RWPE2 (cell line): ENCODE measurements at regions not wholly inside any gene's neighbourhood (a gene's known extent, or its start where the extent isn't known, plus 50 kb on each side); places are given as distances from the start of the nearest gene placed in this dataset.
"Not testable (repeated sequence)": the region's sequence is repeated elsewhere in the genome, so short reads cannot be mapped to it uniquely, and the experiment has no call there.

Source experiments
- ATAC-seq: fragments of 200-7000 bp; cut with Tn5 transposase; 3 replicates; pipeline ENCODE4 v1.9.1; 2021; ENCODE audit warnings: low read depth
- DNase-seq: peaks from one replicate; pipeline ENCODE4 v3.0.0-alpha.2; 2020; ENCODE audit warnings: low spot score
- H3K27ac ChIP-seq: fragments of 450-650 bp; 2 replicates; pipeline ENCODE4 v1.5.1; 2017; ENCODE audit warnings: mild to moderate bottlenecking; ENCODE audit not compliant: poor library complexity, severe bottlenecking
- H3K27me3 ChIP-seq: fragments of 250-450 bp; sonication (Bioruptor Pico); 2 replicates; pipeline ENCODE4 v1.5.1; 2021; ENCODE audit warnings: mild to moderate bottlenecking, moderate library complexity; ENCODE audit not compliant: insufficient read depth, poor library complexity, severe bottlenecking
- H3K36me3 ChIP-seq: fragments of 250-450 bp; sonication (Bioruptor Pico); 2 replicates; pipeline ENCODE4 v1.5.1; 2020; ENCODE audit warnings: low read depth, mild to moderate bottlenecking, moderate library complexity
- H3K4me1 ChIP-seq: fragments of 250-450 bp; sonication (Bioruptor Pico); 2 replicates; pipeline ENCODE4 v1.5.1; 2021; ENCODE audit warnings: mild to moderate bottlenecking, moderate library complexity; ENCODE audit not compliant: insufficient read depth, poor library complexity, severe bottlenecking
- H3K4me3 ChIP-seq: fragments of 250-450 bp; sonication (Bioruptor Pico); 2 replicates; pipeline ENCODE4 v1.5.1; 2021; ENCODE audit warnings: mild to moderate bottlenecking, moderate library complexity; ENCODE audit not compliant: severe bottlenecking
- H3K9me3 ChIP-seq: fragments of 250-450 bp; sonication (Bioruptor Pico); 2 replicates; pipeline ENCODE4 v1.5.1; 2021; ENCODE audit warnings: mild to moderate bottlenecking, moderate library complexity; ENCODE audit not compliant: severe bottlenecking
- CTCF ChIP-seq: fragments of 450-650 bp; IDR thresholded peaks from one replicate; pipeline ENCODE4 v1.5.1; 2017; ENCODE audit warnings: mild to moderate bottlenecking, moderate library complexity; ENCODE audit not compliant: poor library complexity, severe bottlenecking

- H3K36me3 ChIP-seq = no peaks in the 10 kb centered on the region
- no peak overlapping the region for H3K4me3 ChIP-seq
- H3K9me3 ChIP-seq = peaks cover 2% of the 10 kb centered on the region
- no peak overlapping the region for H3K27ac ChIP-seq
- H3K4me1 ChIP-seq = no peaks in the 10 kb centered on the region
- no peak for ATAC-seq
- peaks cover 6% of the 10 kb centered on the region for H3K27me3 ChIP-seq
- DNase-seq = no peak
- no peak for TF ChIP-seq CTCF
These were observed 232.3 kb upstream of the ANKH start for GRCh38 chr5:15103864-15104263.

GRCh38 chr5:15103130-15103529, 231.6 kb upstream of the ANKH start:
- TF ChIP-seq CTCF = no peak
- no peak overlapping the region for H3K4me3 ChIP-seq
- H3K27me3 ChIP-seq = peaks cover 6% of the 10 kb centered on the region
- H3K4me1 ChIP-seq = no peaks in the 10 kb centered on the region
- no peak overlapping the region for H3K27ac ChIP-seq
- ATAC-seq (no peak), DNase-seq (no peak)
- peaks cover 2% of the 10 kb centered on the region for H3K9me3 ChIP-seq
- no peaks in the 10 kb centered on the region for H3K36me3 ChIP-seq

GRCh38 chr5:15097552-15097951, 226.0 kb upstream of the ANKH start:
- peaks cover 2% of the 10 kb centered on the region for H3K9me3 ChIP-seq
- ATAC-seq = no peak
- DNase-seq = no peak
- no peak overlapping the region for H3K27ac ChIP-seq
- no peak for TF ChIP-seq CTCF
- H3K27me3 ChIP-seq = peaks cover 11% of the 10 kb centered on the region
- no peaks in the 10 kb centered on the region for H3K36me3 ChIP-seq
- no peaks in the 10 kb centered on the region for H3K4me1 ChIP-seq
- H3K4me3 ChIP-seq = no peak overlapping the region

GRCh38 chr5:15096686-15097085, 225.1 kb upstream of the ANKH start:
- not testable (repeated sequence) for H3K4me1 ChIP-seq, DNase-seq, H3K36me3 ChIP-seq, H3K27ac ChIP-seq, H3K4me3 ChIP-seq, H3K9me3 ChIP-seq, ATAC-seq
- peaks cover 11% of the 10 kb centered on the region for H3K27me3 ChIP-seq

GRCh38 chr5:15092801-15093200, 221.2 kb upstream of the ANKH start:
- no peak overlapping the region for H3K27ac ChIP-seq
- no peak overlapping the region for H3K4me3 ChIP-seq
- H3K4me1 ChIP-seq = no peaks in the 10 kb centered on the region
- no peaks in the 10 kb centered on the region for H3K9me3 ChIP-seq
- DNase-seq (no peak), ATAC-seq (no peak)
- peaks cover 4% of the 10 kb centered on the region for H3K27me3 ChIP-seq
- H3K36me3 ChIP-seq = no peaks in the 10 kb centered on the region
- TF ChIP-seq CTCF = no peak
